GM13976 (cell line): ENCODE measurements at regions not wholly inside any gene's neighbourhood (a gene's known extent, or its start where the extent isn't known, plus 50 kb on each side); places are given as distances from the start of the nearest gene placed in this dataset.

ENCODE experiments used
- DNase-seq: peaks from one replicate; pipeline ENCODE4 v3.0.0; 2012; ENCODE audit warnings: low spot score
- in situ Hi-C: fragments of 300-500 bp; cut with MboI; formaldehyde crosslinking; loops from one replicate; pipeline ENCODE4 v1.12.0; 2022; ENCODE audit warnings: low sequenced_read_pairs, mixed read lengths, inconsistent platforms; ENCODE audit not compliant: unreplicated experiment
- TF ChIP-seq, protein P1 (sequence below): IDR thresholded peaks from 2 replicates; pipeline ENCODE4 v1.5.1; 2012; ENCODE audit warnings: borderline replicate concordance, mild to moderate bottlenecking; ENCODE audit not compliant: insufficient read depth; ENCODE audit errors: extremely low read depth, missing control alignments, control extremely low read depth

DNA sequence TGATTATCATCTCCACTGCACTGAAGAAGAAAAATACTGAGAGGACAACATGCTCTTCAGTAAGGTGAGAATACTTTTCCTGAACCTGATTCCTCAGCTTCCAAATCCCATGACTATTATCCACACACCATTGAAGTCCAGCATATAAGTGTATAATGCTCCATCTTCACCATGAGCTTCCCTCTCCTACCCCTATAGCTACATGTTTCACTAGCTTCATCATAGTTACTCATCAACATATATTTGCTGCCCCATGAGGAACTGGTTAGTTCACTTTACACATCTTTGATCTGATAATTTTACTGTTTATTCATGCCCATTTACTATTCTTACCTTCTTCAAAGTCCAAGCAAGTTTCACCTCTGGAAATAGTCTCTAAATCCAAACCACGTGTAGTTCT lies 908.5 kb upstream of the SEMA6D start:
- TF ChIP-seq, protein P1, sequence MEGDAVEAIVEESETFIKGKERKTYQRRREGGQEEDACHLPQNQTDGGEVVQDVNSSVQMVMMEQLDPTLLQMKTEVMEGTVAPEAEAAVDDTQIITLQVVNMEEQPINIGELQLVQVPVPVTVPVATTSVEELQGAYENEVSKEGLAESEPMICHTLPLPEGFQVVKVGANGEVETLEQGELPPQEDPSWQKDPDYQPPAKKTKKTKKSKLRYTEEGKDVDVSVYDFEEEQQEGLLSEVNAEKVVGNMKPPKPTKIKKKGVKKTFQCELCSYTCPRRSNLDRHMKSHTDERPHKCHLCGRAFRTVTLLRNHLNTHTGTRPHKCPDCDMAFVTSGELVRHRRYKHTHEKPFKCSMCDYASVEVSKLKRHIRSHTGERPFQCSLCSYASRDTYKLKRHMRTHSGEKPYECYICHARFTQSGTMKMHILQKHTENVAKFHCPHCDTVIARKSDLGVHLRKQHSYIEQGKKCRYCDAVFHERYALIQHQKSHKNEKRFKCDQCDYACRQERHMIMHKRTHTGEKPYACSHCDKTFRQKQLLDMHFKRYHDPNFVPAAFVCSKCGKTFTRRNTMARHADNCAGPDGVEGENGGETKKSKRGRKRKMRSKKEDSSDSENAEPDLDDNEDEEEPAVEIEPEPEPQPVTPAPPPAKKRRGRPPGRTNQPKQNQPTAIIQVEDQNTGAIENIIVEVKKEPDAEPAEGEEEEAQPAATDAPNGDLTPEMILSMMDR: no peak

GRCh38 chr15:46815240-46815639 lies 902.1 kb upstream of the SEMA6D start:
- in situ Hi-C loops: no loop called here
- TF ChIP-seq, protein P1: no peak
- no peak for DNase-seq

More for the DNA sequence above, 908.5 kb upstream of the SEMA6D start:
- no peak for DNase-seq
- in situ Hi-C loops: no loop called here

GRCh38 chr15:46815765-46816164 lies 901.5 kb upstream of the SEMA6D start:
- in situ Hi-C loops: no loop called here
- TF ChIP-seq, protein P1: no peak
- no peak for DNase-seq

- TF ChIP-seq, protein P1: no peak
- in situ Hi-C loops: no loop called here
- no peak for DNase-seq
Observed at GRCh38 chr15:46848704-46849103, 868.6 kb upstream of the SEMA6D start.

- in situ Hi-C loops: no loop called here
Observed at GRCh38 chr15:46853600-46853999, 863.7 kb upstream of the SEMA6D start.

DNA sequence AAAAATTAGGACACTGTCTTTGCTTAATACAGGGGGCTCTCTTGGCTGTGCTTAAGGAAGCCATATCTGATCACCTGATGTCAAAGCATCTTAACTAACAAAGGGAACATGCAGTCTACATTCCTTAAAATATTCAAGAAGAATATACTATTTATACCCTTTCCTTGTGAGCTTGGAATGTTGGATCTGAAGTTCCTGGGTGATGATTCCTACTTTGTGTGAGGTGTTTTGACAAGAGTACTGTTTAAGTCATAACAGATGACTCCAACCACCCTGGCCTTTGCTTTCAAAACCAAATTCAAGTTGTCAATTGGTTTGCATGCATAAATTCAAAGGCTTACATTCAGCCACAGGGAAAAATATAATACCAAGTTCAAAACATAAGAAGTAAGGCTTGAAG lies 862.7 kb upstream of the SEMA6D start:
- no peak for DNase-seq
- in situ Hi-C loops: no loop called here
- TF ChIP-seq, protein P1: no peak

More at GRCh38 chr15:46853600-46853999, 863.7 kb upstream of the SEMA6D start:
- TF ChIP-seq, protein P1: no peak
- DNase-seq: no peak

DNA sequence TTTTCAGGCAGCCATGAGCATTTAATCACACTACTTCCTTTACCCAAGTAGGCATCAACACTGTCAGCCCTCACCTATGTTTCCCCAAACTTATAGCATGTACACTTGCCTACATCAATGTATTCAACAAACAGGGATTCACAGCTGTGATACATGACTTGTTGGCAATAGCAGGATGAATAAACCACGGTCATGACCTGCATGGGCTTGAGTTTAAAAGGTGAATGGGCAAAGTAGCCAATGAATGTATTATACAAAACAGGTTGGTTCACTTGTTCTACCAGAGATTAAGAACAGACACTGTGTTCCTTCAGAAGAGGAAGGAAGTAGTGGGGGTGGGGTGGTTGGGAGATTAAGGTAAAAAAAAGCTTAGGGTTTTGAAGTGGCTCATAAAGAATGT lies 861.9 kb upstream of the SEMA6D start:
- DNase-seq: no peak

More for the DNA sequence above, 861.9 kb upstream of the SEMA6D start:
- TF ChIP-seq, protein P1: no peak
- in situ Hi-C loops: no loop called here
